Calu3 (cell line): ENCODE measurements at regions not wholly inside any gene's neighbourhood (a gene's known extent, or its start where the extent isn't known, plus 50 kb on each side); places are given as distances from the start of the nearest gene placed in this dataset.

Experiments used
- BruUV-seq: library from RNA; stranded (reverse); fragments of 400-500 nt; replicated peaks from 2 replicates; lab custom pipeline; 2021; lab: Mats Ljungman, UMichigan
- CTCF ChIA-PET: fragments of 300-600 bp; sonication (Branson Sonifier 250); formaldehyde crosslinking; loops from one replicate; lab custom pipeline; 2022; ENCODE audit warnings: antibody characterized with exemption; lab: Charles Lee
- DNase-seq: peaks from one replicate; pipeline ENCODE4 v3.0.0; 2022
- H3K27ac Mint-ChIP-seq: one replicate; pipeline ENCODE4 v1.8.0; 2022; ENCODE audit warnings: mixed read lengths; ENCODE audit not compliant: unreplicated experiment
- H3K27me3 Mint-ChIP-seq: one replicate; pipeline ENCODE4 v1.8.0; 2022; ENCODE audit warnings: mixed read lengths; ENCODE audit not compliant: unreplicated experiment
- H3K36me3 Mint-ChIP-seq: one replicate; pipeline ENCODE4 v1.8.0; 2022; ENCODE audit warnings: mild to moderate bottlenecking, moderate library complexity, mixed read lengths; ENCODE audit not compliant: insufficient read depth, unreplicated experiment
- H3K4me1 Mint-ChIP-seq: one replicate; pipeline ENCODE4 v1.8.0; 2022; ENCODE audit warnings: mild to moderate bottlenecking, low read depth, mixed read lengths; ENCODE audit not compliant: unreplicated experiment
- H3K4me3 Mint-ChIP-seq: one replicate; pipeline ENCODE4 v1.8.0; 2022; ENCODE audit warnings: mild to moderate bottlenecking, low read depth, moderate library complexity, mixed read lengths; ENCODE audit not compliant: unreplicated experiment
- H3K9me3 Mint-ChIP-seq: one replicate; pipeline ENCODE4 v1.8.0; 2022; ENCODE audit warnings: low read depth, mixed read lengths; ENCODE audit not compliant: unreplicated experiment
- intact Hi-C: fragments of 100-400 bp; cut with micrococcal nuclease; formaldehyde crosslinking; loops from one replicate; pipeline ENCODE4 v1.10.0; 2022; ENCODE audit not compliant: unreplicated experiment
- TF ChIP-seq, protein P1 (sequence below): fragments of 200-600 bp; IDR thresholded peaks from one replicate; pipeline ENCODE4 v1.8.0; 2022; ENCODE audit warnings: antibody characterized with exemption; ENCODE audit not compliant: unreplicated experiment

DNA sequence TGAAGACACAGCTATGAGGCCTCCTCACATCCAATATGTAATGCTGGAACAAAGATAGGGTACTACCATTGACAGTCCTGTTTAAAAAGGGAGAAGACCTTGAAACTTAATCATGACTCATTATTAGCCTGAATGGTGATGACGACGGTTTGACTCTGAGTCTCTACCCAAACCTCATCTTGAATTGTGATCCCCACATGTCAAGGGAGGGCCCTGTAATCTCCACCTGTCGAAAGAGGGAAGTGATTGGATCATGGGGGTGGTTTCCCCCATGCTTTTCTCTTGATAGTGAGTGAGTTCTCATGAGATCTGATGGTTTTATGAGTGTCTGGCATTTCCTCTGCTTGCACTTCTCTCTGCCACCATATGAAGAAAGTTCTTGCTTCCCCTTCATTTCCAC lies 395.3 kb upstream of the CPEB2 start:
- no TSS peak for BruUV-seq
- H3K9me3 Mint-ChIP-seq, result no peaks in the 10 kb centered on the region
- no peaks in the 10 kb centered on the region for H3K4me1 Mint-ChIP-seq
- intact Hi-C loops, result no loop called here
- no peak overlapping the region for H3K4me3 Mint-ChIP-seq
- no peak overlapping the region for H3K27ac Mint-ChIP-seq
- H3K36me3 Mint-ChIP-seq, result no peaks in the 10 kb centered on the region
- CTCF ChIA-PET, result no interaction called here
- no peak for DNase-seq
- no peaks in the 10 kb centered on the region for H3K27me3 Mint-ChIP-seq
- TF ChIP-seq, protein P1, sequence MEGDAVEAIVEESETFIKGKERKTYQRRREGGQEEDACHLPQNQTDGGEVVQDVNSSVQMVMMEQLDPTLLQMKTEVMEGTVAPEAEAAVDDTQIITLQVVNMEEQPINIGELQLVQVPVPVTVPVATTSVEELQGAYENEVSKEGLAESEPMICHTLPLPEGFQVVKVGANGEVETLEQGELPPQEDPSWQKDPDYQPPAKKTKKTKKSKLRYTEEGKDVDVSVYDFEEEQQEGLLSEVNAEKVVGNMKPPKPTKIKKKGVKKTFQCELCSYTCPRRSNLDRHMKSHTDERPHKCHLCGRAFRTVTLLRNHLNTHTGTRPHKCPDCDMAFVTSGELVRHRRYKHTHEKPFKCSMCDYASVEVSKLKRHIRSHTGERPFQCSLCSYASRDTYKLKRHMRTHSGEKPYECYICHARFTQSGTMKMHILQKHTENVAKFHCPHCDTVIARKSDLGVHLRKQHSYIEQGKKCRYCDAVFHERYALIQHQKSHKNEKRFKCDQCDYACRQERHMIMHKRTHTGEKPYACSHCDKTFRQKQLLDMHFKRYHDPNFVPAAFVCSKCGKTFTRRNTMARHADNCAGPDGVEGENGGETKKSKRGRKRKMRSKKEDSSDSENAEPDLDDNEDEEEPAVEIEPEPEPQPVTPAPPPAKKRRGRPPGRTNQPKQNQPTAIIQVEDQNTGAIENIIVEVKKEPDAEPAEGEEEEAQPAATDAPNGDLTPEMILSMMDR, result no peak

DNA sequence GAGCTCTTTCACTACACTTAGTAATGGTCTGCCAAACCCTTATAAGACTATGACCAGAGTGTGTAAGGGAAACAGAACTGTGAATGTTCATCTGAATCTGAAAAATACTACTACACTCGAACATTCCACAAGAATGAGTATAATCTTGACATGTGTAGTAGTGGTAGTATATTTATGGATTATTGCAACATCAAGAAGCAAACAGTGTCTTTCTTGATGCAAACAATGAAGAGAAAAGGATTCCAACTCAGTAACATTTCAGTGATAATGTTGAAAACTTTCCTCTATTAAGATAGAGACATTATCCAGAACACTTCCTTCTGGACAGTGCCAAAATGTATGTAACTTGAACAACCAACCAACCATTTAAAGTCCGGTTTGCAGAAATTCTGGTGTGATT lies 394.7 kb upstream of the CPEB2 start:
- Mint-ChIP-seq H3K27me3 (no peaks in the 10 kb centered on the region), H3K4me3 (no peak overlapping the region), H3K36me3 (no peaks in the 10 kb centered on the region), H3K4me1 (no peaks in the 10 kb centered on the region), H3K9me3 (no peaks in the 10 kb centered on the region), H3K27ac (no peak overlapping the region)
- TF ChIP-seq, protein P1, result no peak
- CTCF ChIA-PET, result no interaction called here
- no peak for DNase-seq
- intact Hi-C loops, result no loop called here
- BruUV-seq, result no TSS peak

DNA sequence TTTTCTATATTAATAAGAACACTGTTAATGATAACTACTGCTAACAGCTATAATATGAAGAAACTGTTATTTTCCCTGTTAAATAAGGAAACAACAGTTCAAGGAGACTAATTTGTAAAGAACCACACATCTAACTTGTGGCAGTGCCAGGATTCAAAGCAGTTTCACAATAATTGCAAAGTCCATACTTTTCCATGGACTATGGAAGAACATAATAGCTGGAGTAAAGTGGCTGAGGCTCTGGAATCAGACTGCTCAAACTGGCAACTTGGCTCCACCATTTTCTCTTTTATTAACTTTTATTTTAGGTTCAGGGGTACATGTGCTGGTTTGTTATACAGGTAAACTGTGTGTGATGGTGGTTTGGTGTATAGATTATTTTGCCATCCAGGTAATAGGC lies 393.7 kb upstream of the CPEB2 start:
- Mint-ChIP-seq H3K4me3 (no peak overlapping the region), H3K27ac (no peak overlapping the region), H3K27me3 (no peaks in the 10 kb centered on the region), H3K9me3 (no peaks in the 10 kb centered on the region), H3K4me1 (no peaks in the 10 kb centered on the region), H3K36me3 (no peaks in the 10 kb centered on the region)
- no TSS peak for BruUV-seq
- intact Hi-C loops, result no loop called here
- CTCF ChIA-PET, result no interaction called here
- no peak for DNase-seq
- TF ChIP-seq, protein P1, result no peak

DNA sequence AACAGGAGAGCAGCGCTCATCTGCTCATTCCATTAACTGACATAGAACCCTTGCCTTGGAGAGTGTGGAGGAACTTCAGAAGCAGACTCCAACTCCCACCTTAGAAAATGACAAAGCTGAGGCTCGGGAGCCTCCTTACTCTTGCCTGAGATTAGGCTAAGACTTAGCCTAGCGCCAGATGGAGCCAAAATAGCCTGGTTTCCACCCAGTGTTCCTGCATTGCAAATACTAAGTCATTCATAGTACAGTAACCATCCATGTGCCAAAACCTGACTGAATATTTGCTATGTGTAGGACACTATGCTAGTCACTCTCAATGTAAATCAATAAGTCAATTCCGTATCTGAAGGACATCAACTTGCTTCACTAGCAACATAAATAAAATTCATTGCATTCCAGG lies 387.4 kb upstream of the CPEB2 start:
- no peaks in the 10 kb centered on the region for H3K27me3 Mint-ChIP-seq
- no peak for DNase-seq
- TF ChIP-seq, protein P1, result no peak
- H3K4me3 Mint-ChIP-seq, result no peak overlapping the region
- CTCF ChIA-PET, result no interaction called here
- no peak overlapping the region for H3K27ac Mint-ChIP-seq
- H3K4me1 Mint-ChIP-seq, result no peaks in the 10 kb centered on the region
- BruUV-seq, result no TSS peak
- peaks cover 3% of the 10 kb centered on the region for H3K9me3 Mint-ChIP-seq
- intact Hi-C loops, result no loop called here
- H3K36me3 Mint-ChIP-seq, result no peaks in the 10 kb centered on the region

DNA sequence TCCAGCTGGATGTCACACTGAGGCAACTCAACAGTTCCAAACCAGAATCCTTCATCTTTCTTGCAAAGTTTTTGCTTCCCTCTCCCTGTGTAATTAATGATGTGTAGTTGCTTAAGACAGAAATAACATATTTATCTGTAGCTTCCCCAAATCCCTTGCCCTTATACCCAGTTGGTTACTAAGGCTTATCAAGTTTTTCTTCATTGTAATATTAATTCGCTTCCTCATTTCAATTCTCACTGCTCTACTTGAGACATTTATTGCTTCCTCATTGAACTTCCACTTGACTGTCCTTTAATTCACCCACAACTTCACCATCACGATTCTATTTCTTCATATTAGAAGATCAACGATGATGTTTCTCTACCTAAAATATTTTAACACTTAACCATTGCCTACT lies 386.6 kb upstream of the CPEB2 start:
- Mint-ChIP-seq H3K4me3 (no peak overlapping the region), H3K4me1 (no peaks in the 10 kb centered on the region), H3K27ac (no peak overlapping the region), H3K9me3 (peaks cover 3% of the 10 kb centered on the region), H3K27me3 (no peaks in the 10 kb centered on the region), H3K36me3 (no peaks in the 10 kb centered on the region)
- TF ChIP-seq, protein P1, result no peak
- intact Hi-C loops, result no loop called here
- no peak for DNase-seq
- BruUV-seq, result no TSS peak
- CTCF ChIA-PET, result no interaction called here
